ENCODE measurements at regions not wholly inside any gene's neighbourhood (a gene's known extent, or its start where the extent isn't known, plus 50 kb on each side); places are given as distances from the start of the nearest gene placed in this dataset.

GRCh38 chr12:127459687-127460086 lies 807.3 kb upstream of the TMEM132C start:
- no peak overlapping the region for H3K4me3 Mint-ChIP-seq
- H3K4me1 ChIP-seq (ENCODE audit: control insufficient read depth, insufficient read depth, low read length, poor library complexity, severe bottlenecking) = no peaks in the 10 kb centered on the region
- no peaks in the 10 kb centered on the region for H3K27me3 ChIP-seq (ENCODE audit: control insufficient read depth, insufficient read depth, low read length)
- DNase-seq = no peak
- no peaks in the 10 kb centered on the region for H3K36me3 Mint-ChIP-seq
- no peak for ATAC-seq (ENCODE audit: low read depth in 2 of 2)
- H3K4me3 ChIP-seq (ENCODE audit: low read depth, low read length) = no peak overlapping the region
- no peaks in the 10 kb centered on the region for H3K9me3 ChIP-seq (ENCODE audit: control insufficient read depth in 2 of 2, low read length in 2 of 2)
- H3K27me3 Mint-ChIP-seq = peaks cover 18% of the 10 kb centered on the region
- no peak overlapping the region for H3K27ac ChIP-seq (ENCODE audit: insufficient read depth, low read length, poor library complexity, severe bottlenecking)
- H3K36me3 ChIP-seq (ENCODE audit: control insufficient read depth, insufficient read depth, low read length) = no peaks in the 10 kb centered on the region
- H3K4me1 Mint-ChIP-seq = no peaks in the 10 kb centered on the region
- no peak overlapping the region for H3K27ac Mint-ChIP-seq
- peaks cover 0 to 5% (median 4%) of the 10 kb centered on the region in 7 donors for H3K9me3 Mint-ChIP-seq

- Histone ChIP-seq H3K4me1 (ENCODE audit: control insufficient read depth, insufficient read depth, low read length, poor library complexity, severe bottlenecking) (no peaks in the 10 kb centered on the region), H3K27ac (ENCODE audit: insufficient read depth, low read length, poor library complexity, severe bottlenecking) (no peak overlapping the region), H3K9me3 (ENCODE audit: control insufficient read depth in 2 of 2, low read length in 2 of 2) (no peaks in the 10 kb centered on the region), H3K27me3 (ENCODE audit: control insufficient read depth, insufficient read depth, low read length) (no peaks in the 10 kb centered on the region), H3K4me3 (ENCODE audit: low read depth, low read length) (no peak overlapping the region), H3K36me3 (ENCODE audit: control insufficient read depth, insufficient read depth, low read length) (no peaks in the 10 kb centered on the region)
- H3K4me3 Mint-ChIP-seq = no peak overlapping the region
- peaks cover 5% of the 10 kb centered on the region for H3K27me3 Mint-ChIP-seq
- H3K36me3 Mint-ChIP-seq = no peaks in the 10 kb centered on the region
- no peak for ATAC-seq (ENCODE audit: low read depth in 2 of 2)
- no peak overlapping the region for H3K27ac Mint-ChIP-seq
- DNase-seq = no peak
- no peaks in the 10 kb centered on the region for H3K4me1 Mint-ChIP-seq
- H3K9me3 Mint-ChIP-seq = peaks cover 0 to 12% (median 0%) of the 10 kb centered on the region in 7 donors
Measured at GRCh38 chr12:127463237-127463636, 803.7 kb upstream of the TMEM132C start.

- no peaks in the 10 kb centered on the region for H3K27me3 ChIP-seq (ENCODE audit: control insufficient read depth, insufficient read depth, low read length)
- Mint-ChIP-seq H3K27me3 (no peaks in the 10 kb centered on the region), H3K27ac (no peak overlapping the region), H3K9me3 (peaks cover 0 to 8% (median 2%) of the 10 kb centered on the region in 7 donors), H3K4me3 (no peak overlapping the region), H3K4me1 (no peaks in the 10 kb centered on the region), H3K36me3 (no peaks in the 10 kb centered on the region)
- ATAC-seq (ENCODE audit: low read depth in 2 of 2) (no peak), DNase-seq (no peak)
- no peak overlapping the region for H3K4me3 ChIP-seq (ENCODE audit: low read depth, low read length)
- no peaks in the 10 kb centered on the region for H3K4me1 ChIP-seq (ENCODE audit: control insufficient read depth, insufficient read depth, low read length, poor library complexity, severe bottlenecking)
- no peaks in the 10 kb centered on the region for H3K36me3 ChIP-seq (ENCODE audit: control insufficient read depth, insufficient read depth, low read length)
- H3K9me3 ChIP-seq (ENCODE audit: control insufficient read depth in 2 of 2, low read length in 2 of 2) = no peaks in the 10 kb centered on the region
- H3K27ac ChIP-seq (ENCODE audit: insufficient read depth, low read length, poor library complexity, severe bottlenecking) = no peak overlapping the region
Measured at GRCh38 chr12:127469331-127469730, 797.6 kb upstream of the TMEM132C start.

GRCh38 chr12:127473766-127474165 lies 793.2 kb upstream of the TMEM132C start:
- Mint-ChIP-seq H3K27me3 (no peaks in the 10 kb centered on the region), H3K27ac (no peak overlapping the region), H3K4me1 (no peaks in the 10 kb centered on the region), H3K9me3 (peaks cover 0 to 6% (median 0%) of the 10 kb centered on the region in 7 donors), H3K4me3 (no peak overlapping the region), H3K36me3 (no peaks in the 10 kb centered on the region)
- DNase-seq = no peak
- H3K36me3 ChIP-seq (ENCODE audit: control insufficient read depth, insufficient read depth, low read length) = no peaks in the 10 kb centered on the region
- no peaks in the 10 kb centered on the region for H3K4me1 ChIP-seq (ENCODE audit: control insufficient read depth, insufficient read depth, low read length, poor library complexity, severe bottlenecking)
- no peaks in the 10 kb centered on the region for H3K9me3 ChIP-seq (ENCODE audit: control insufficient read depth in 2 of 2, low read length in 2 of 2)
- no peak overlapping the region for H3K27ac ChIP-seq (ENCODE audit: insufficient read depth, low read length, poor library complexity, severe bottlenecking)
- H3K27me3 ChIP-seq (ENCODE audit: control insufficient read depth, insufficient read depth, low read length) = no peaks in the 10 kb centered on the region
- ATAC-seq (ENCODE audit: low read depth in 2 of 2) = no peak
- H3K4me3 ChIP-seq (ENCODE audit: low read depth, low read length) = no peak overlapping the region

- Mint-ChIP-seq H3K4me1 (no peaks in the 10 kb centered on the region), H3K9me3 (peaks cover 0 to 5% (median 3%) of the 10 kb centered on the region in 7 donors), H3K27me3 (no peaks in the 10 kb centered on the region), H3K36me3 (no peaks in the 10 kb centered on the region), H3K27ac (no peak overlapping the region), H3K4me3 (no peak overlapping the region)
- Histone ChIP-seq H3K4me3 (ENCODE audit: low read depth, low read length) (no peak overlapping the region), H3K36me3 (ENCODE audit: control insufficient read depth, insufficient read depth, low read length) (no peaks in the 10 kb centered on the region), H3K4me1 (ENCODE audit: control insufficient read depth, insufficient read depth, low read length, poor library complexity, severe bottlenecking) (no peaks in the 10 kb centered on the region), H3K27ac (ENCODE audit: insufficient read depth, low read length, poor library complexity, severe bottlenecking) (no peak overlapping the region), H3K9me3 (ENCODE audit: control insufficient read depth in 2 of 2, low read length in 2 of 2) (no peaks in the 10 kb centered on the region), H3K27me3 (ENCODE audit: control insufficient read depth, insufficient read depth, low read length) (no peaks in the 10 kb centered on the region)
- ATAC-seq (ENCODE audit: low read depth in 2 of 2) (no peak), DNase-seq (no peak)
Measured at GRCh38 chr12:127479256-127479655, 787.7 kb upstream of the TMEM132C start.

- Mint-ChIP-seq H3K36me3 (no peaks in the 10 kb centered on the region), H3K27ac (no peak overlapping the region), H3K4me1 (no peaks in the 10 kb centered on the region), H3K9me3 (peaks cover 0 to 5% (median 3%) of the 10 kb centered on the region in 7 donors), H3K27me3 (no peaks in the 10 kb centered on the region), H3K4me3 (no peak overlapping the region)
- Histone ChIP-seq H3K4me1 (ENCODE audit: control insufficient read depth, insufficient read depth, low read length, poor library complexity, severe bottlenecking) (no peaks in the 10 kb centered on the region), H3K27me3 (ENCODE audit: control insufficient read depth, insufficient read depth, low read length) (no peaks in the 10 kb centered on the region), H3K36me3 (ENCODE audit: control insufficient read depth, insufficient read depth, low read length) (no peaks in the 10 kb centered on the region), H3K27ac (ENCODE audit: insufficient read depth, low read length, poor library complexity, severe bottlenecking) (no peak overlapping the region), H3K9me3 (ENCODE audit: control insufficient read depth in 2 of 2, low read length in 2 of 2) (no peaks in the 10 kb centered on the region), H3K4me3 (ENCODE audit: low read depth, low read length) (no peak overlapping the region)
- ATAC-seq (ENCODE audit: low read depth in 2 of 2) (no peak), DNase-seq (no peak)
Measured at GRCh38 chr12:127480775-127481314, 786.1 kb upstream of the TMEM132C start.

- H3K4me1 ChIP-seq (ENCODE audit: control insufficient read depth, insufficient read depth, low read length, poor library complexity, severe bottlenecking) = no peaks in the 10 kb centered on the region
- Mint-ChIP-seq H3K27me3 (no peaks in the 10 kb centered on the region), H3K4me1 (no peaks in the 10 kb centered on the region), H3K27ac (no peak overlapping the region), H3K9me3 (peaks cover 0 to 5% (median 3%) of the 10 kb centered on the region in 7 donors), H3K4me3 (no peak overlapping the region), H3K36me3 (no peaks in the 10 kb centered on the region)
- ATAC-seq (ENCODE audit: low read depth in 2 of 2) = no peak
- H3K27ac ChIP-seq (ENCODE audit: insufficient read depth, low read length, poor library complexity, severe bottlenecking) = no peak overlapping the region
- H3K9me3 ChIP-seq (ENCODE audit: control insufficient read depth in 2 of 2, low read length in 2 of 2) = no peaks in the 10 kb centered on the region
- no peaks in the 10 kb centered on the region for H3K36me3 ChIP-seq (ENCODE audit: control insufficient read depth, insufficient read depth, low read length)
- no peaks in the 10 kb centered on the region for H3K27me3 ChIP-seq (ENCODE audit: control insufficient read depth, insufficient read depth, low read length)
- no peak overlapping the region for H3K4me3 ChIP-seq (ENCODE audit: low read depth, low read length)
- DNase-seq = no peak
Measured at GRCh38 chr12:127482950-127483349, 784.0 kb upstream of the TMEM132C start.

GRCh38 chr12:127485528-127485927 lies 781.4 kb upstream of the TMEM132C start:
- Histone ChIP-seq H3K27me3 (ENCODE audit: control insufficient read depth, insufficient read depth, low read length) (no peaks in the 10 kb centered on the region), H3K9me3 (ENCODE audit: control insufficient read depth in 2 of 2, low read length in 2 of 2) (no peaks in the 10 kb centered on the region), H3K4me1 (ENCODE audit: control insufficient read depth, insufficient read depth, low read length, poor library complexity, severe bottlenecking) (no peaks in the 10 kb centered on the region), H3K4me3 (ENCODE audit: low read depth, low read length) (no peak overlapping the region), H3K36me3 (ENCODE audit: control insufficient read depth, insufficient read depth, low read length) (no peaks in the 10 kb centered on the region), H3K27ac (ENCODE audit: insufficient read depth, low read length, poor library complexity, severe bottlenecking) (no peak overlapping the region)
- H3K36me3 Mint-ChIP-seq = no peaks in the 10 kb centered on the region
- H3K27ac Mint-ChIP-seq = no peak overlapping the region
- H3K9me3 Mint-ChIP-seq = peaks cover 0 to 5% (median 3%) of the 10 kb centered on the region in 7 donors
- no peaks in the 10 kb centered on the region for H3K4me1 Mint-ChIP-seq
- DNase-seq (no peak), ATAC-seq (ENCODE audit: low read depth in 2 of 2) (no peak)
- no peaks in the 10 kb centered on the region for H3K27me3 Mint-ChIP-seq
- no peak overlapping the region for H3K4me3 Mint-ChIP-seq
